OCI-LY3 (cell line): ENCODE measurements at regions not wholly inside any gene's neighbourhood (a gene's known extent, or its start where the extent isn't known, plus 50 kb on each side); places are given as distances from the start of the nearest gene placed in this dataset.

Experiments used
- EZH2phosphoT487 ChIP-seq: fragments of 200-600 bp; shearing (Covaris generic); IDR thresholded peaks from 2 replicates; pipeline ENCODE4 v1.6.1; 2018; ENCODE audit warnings: antibody characterized with exemption, mixed run types, low read depth
- TF ChIP-seq, protein P1 (sequence below): fragments of 200-600, 300-600 bp; sonication (generic); IDR thresholded peaks from 2 replicates; pipeline ENCODE4 v1.5.1; 2014; ENCODE audit warnings: antibody characterized with exemption, low read length, low read depth

DNA sequence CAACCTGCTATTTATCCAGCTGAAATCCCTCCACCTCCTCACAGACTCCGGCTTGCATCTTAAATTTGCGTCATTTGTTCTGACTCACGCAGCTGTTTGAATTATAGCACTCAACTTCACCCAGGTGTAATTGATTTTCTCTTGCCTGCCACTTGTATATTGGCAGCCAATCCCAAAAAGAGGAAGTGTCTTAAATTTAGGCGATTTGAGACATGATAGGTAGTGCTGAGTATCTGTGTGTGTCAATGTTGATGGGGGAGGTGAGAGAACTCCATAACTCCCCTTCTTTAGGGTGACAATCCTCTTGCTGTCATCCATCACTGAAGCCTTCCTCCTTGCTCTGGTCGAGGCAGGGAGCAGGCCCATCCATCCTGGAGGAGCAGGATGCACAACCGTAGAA lies 77.2 kb upstream of the TPRG1 start:
- no peak for TF ChIP-seq EZH2phosphoT487
- TF ChIP-seq, protein P1, sequence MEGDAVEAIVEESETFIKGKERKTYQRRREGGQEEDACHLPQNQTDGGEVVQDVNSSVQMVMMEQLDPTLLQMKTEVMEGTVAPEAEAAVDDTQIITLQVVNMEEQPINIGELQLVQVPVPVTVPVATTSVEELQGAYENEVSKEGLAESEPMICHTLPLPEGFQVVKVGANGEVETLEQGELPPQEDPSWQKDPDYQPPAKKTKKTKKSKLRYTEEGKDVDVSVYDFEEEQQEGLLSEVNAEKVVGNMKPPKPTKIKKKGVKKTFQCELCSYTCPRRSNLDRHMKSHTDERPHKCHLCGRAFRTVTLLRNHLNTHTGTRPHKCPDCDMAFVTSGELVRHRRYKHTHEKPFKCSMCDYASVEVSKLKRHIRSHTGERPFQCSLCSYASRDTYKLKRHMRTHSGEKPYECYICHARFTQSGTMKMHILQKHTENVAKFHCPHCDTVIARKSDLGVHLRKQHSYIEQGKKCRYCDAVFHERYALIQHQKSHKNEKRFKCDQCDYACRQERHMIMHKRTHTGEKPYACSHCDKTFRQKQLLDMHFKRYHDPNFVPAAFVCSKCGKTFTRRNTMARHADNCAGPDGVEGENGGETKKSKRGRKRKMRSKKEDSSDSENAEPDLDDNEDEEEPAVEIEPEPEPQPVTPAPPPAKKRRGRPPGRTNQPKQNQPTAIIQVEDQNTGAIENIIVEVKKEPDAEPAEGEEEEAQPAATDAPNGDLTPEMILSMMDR, result no peak
